Tibial artery (tissue), 4 donors: ENCODE measurements at regions not wholly inside any gene's neighbourhood (a gene's known extent, or its start where the extent isn't known, plus 50 kb on each side); places are given as distances from the start of the nearest gene placed in this dataset.

Experiments
- DNase-seq, 2 donors: peaks; one replicate each; pipeline ENCODE4 v3.0.0-alpha.2; 2019
- H3K27ac ChIP-seq, 2 donors: fragments of 200-600 bp; sonication (generic) in 1 of 2; 1 replicate in 1 of 2; 2 replicates in 1 of 2; pipeline ENCODE4 v1.5.1; 2018 to 2019; ENCODE audit warnings: mild to moderate bottlenecking in 1 of 2
- H3K27me3 ChIP-seq, 2 donors: fragments of 200-600 bp; sonication (generic) in 1 of 2; one replicate each; pipeline versions ENCODE4 v1.5.1 to v1.6.0; 2016 to 2019
- H3K36me3 ChIP-seq, 3 donors: fragments of 200-600 bp; sonication (generic) in 2 of 3; one replicate each; pipeline ENCODE4 v1.5.1; 2016 to 2019; ENCODE audit warnings: mild to moderate bottlenecking in 2 of 3
- H3K4me1 ChIP-seq, 4 donors: fragments of 200-600 bp; sonication (generic) in 2 of 4; 1 replicate in 3 of 4; 2 replicates in 1 of 4; pipeline ENCODE4 v1.5.1; 2016 to 2019
- H3K4me3 ChIP-seq, 2 donors: fragments of 200-600 bp; sonication (generic) in 1 of 2; 1 replicate in 1 of 2; 2 replicates in 1 of 2; pipeline ENCODE4 v1.5.1; 2018 to 2019; ENCODE audit warnings: mild to moderate bottlenecking in 2 of 2
- H3K9me3 ChIP-seq, 3 donors: fragments of 200-600 bp; sonication (generic) in 1 of 3; one replicate each; pipeline ENCODE4 v1.5.1; 2016 to 2019
- CTCF ChIP-seq, 2 experiments: fragments of 200-600 bp in 1 of 2; fragments of 450-650 bp in 1 of 2; IDR thresholded peaks; one replicate each; pipeline ENCODE4 v1.5.1; 2017 to 2019; ENCODE audit warnings: antibody characterized with exemption in 2 of 2, mild to moderate bottlenecking in 1 of 2, moderate library complexity in 1 of 2
- intact Hi-C: fragments of 100-400 bp; cut with DNase I; formaldehyde crosslinking; loops from one replicate; pipeline ENCODE4 v1.15.0; 2023; ENCODE audit warnings: low total_unique reads

- Histone ChIP-seq H3K27me3 (no peaks in the 10 kb centered on the region), H3K4me1 (no peaks in the 10 kb centered on the region), H3K27ac (no peak overlapping the region), H3K36me3 (no peaks in the 10 kb centered on the region), H3K9me3 (no peaks in the 10 kb centered on the region), H3K4me3 (no peak overlapping the region)
- intact Hi-C loops: no loop called here
- no peak for TF ChIP-seq CTCF (IDR thresholded peaks at IDR 0.05)
- no peak for DNase-seq
Measured at GRCh38 chr2:125713533-125713932, 942.4 kb upstream of the GYPC start.

- DNase-seq: no peak
- H3K4me1 ChIP-seq: no peaks in the 10 kb centered on the region
- intact Hi-C loops: no loop called here
- no peak overlapping the region for H3K27ac ChIP-seq
- TF ChIP-seq CTCF (IDR thresholded peaks at IDR 0.05): no peak
- no peak overlapping the region for H3K4me3 ChIP-seq
- H3K9me3 ChIP-seq: no peaks in the 10 kb centered on the region
- no peaks in the 10 kb centered on the region for H3K36me3 ChIP-seq
- H3K27me3 ChIP-seq: no peaks in the 10 kb centered on the region
Measured at GRCh38 chr2:125721072-125721721, 934.8 kb upstream of the GYPC start.

GRCh38 chr2:125730921-125731320 is 925.0 kb upstream of the GYPC start:
- H3K27ac ChIP-seq: no peak overlapping the region
- no peak for DNase-seq
- intact Hi-C loops: no loop called here
- peaks cover 0 to 2% (median 0%) of the 10 kb centered on the region in 3 donors for H3K9me3 ChIP-seq
- TF ChIP-seq CTCF (IDR thresholded peaks at IDR 0.05): no peak
- no peaks in the 10 kb centered on the region for H3K4me1 ChIP-seq
- no peaks in the 10 kb centered on the region for H3K36me3 ChIP-seq
- H3K27me3 ChIP-seq: no peaks in the 10 kb centered on the region
- no peak overlapping the region for H3K4me3 ChIP-seq

GRCh38 chr2:125736306-125736705 is 919.7 kb upstream of the GYPC start:
- no peak for TF ChIP-seq CTCF (IDR thresholded peaks at IDR 0.05)
- no peaks in the 10 kb centered on the region for H3K36me3 ChIP-seq
- peaks cover 0 to 9% (median 0%) of the 10 kb centered on the region in 3 donors for H3K9me3 ChIP-seq
- H3K27me3 ChIP-seq: no peaks in the 10 kb centered on the region
- DNase-seq: no peak
- intact Hi-C loops: no loop called here
- H3K4me3 ChIP-seq: no peak overlapping the region
- H3K27ac ChIP-seq: no peak overlapping the region
- H3K4me1 ChIP-seq: no peaks in the 10 kb centered on the region

GRCh38 chr2:125745514-125745913 is 910.4 kb upstream of the GYPC start:
- H3K9me3 ChIP-seq: no peaks in the 10 kb centered on the region
- intact Hi-C loops: no loop called here
- H3K36me3 ChIP-seq: no peaks in the 10 kb centered on the region
- no peaks in the 10 kb centered on the region for H3K4me1 ChIP-seq
- no peak overlapping the region for H3K27ac ChIP-seq
- H3K27me3 ChIP-seq: no peaks in the 10 kb centered on the region
- no peak for DNase-seq
- no peak for TF ChIP-seq CTCF (IDR thresholded peaks at IDR 0.05)
- no peak overlapping the region for H3K4me3 ChIP-seq
